B cell (primary cell): ENCODE measurements at regions not wholly inside any gene's neighbourhood (a gene's known extent, or its start where the extent isn't known, plus 50 kb on each side); places are given as distances from the start of the nearest gene placed in this dataset.

Source experiments
- EZH2 ChIP-seq: IDR thresholded peaks from 2 replicates; pipeline ENCODE4 v1.6.1; 2012; ENCODE audit warnings: borderline replicate concordance, low read depth, mild to moderate bottlenecking, moderate library complexity, low read length; ENCODE audit not compliant: insufficient read depth, poor library complexity, severe bottlenecking
- TF ChIP-seq, protein P1 (sequence below): fragments of 200-600 bp; IDR thresholded peaks from one replicate; pipeline ENCODE4 v1.8.0; 2022; ENCODE audit warnings: antibody characterized with exemption, mild to moderate bottlenecking

DNA sequence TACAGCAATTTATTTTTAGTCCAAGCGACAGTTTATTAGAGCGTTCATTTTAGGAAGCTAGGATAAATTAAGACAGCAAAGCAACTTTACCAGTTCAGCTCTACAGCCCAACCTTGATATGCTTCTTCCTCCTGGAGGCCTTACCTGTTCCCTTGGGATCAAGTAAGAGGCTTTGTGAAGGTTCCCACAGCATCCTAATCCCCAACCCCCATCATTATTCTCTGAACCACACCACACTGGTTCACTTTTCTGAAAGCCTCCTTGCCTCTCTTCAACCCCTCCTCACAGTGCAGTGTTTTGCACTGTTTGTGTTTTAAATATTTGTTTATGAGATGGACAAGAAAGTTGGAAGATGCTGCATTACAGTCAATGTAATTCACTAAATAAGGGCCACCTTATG lies 126.3 kb upstream of the CXADR start:
- TF ChIP-seq, protein P1, sequence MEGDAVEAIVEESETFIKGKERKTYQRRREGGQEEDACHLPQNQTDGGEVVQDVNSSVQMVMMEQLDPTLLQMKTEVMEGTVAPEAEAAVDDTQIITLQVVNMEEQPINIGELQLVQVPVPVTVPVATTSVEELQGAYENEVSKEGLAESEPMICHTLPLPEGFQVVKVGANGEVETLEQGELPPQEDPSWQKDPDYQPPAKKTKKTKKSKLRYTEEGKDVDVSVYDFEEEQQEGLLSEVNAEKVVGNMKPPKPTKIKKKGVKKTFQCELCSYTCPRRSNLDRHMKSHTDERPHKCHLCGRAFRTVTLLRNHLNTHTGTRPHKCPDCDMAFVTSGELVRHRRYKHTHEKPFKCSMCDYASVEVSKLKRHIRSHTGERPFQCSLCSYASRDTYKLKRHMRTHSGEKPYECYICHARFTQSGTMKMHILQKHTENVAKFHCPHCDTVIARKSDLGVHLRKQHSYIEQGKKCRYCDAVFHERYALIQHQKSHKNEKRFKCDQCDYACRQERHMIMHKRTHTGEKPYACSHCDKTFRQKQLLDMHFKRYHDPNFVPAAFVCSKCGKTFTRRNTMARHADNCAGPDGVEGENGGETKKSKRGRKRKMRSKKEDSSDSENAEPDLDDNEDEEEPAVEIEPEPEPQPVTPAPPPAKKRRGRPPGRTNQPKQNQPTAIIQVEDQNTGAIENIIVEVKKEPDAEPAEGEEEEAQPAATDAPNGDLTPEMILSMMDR = no peak
- TF ChIP-seq EZH2 = no peak
